SK-N-SH (cell line): ENCODE measurements at regions not wholly inside any gene's neighbourhood (a gene's known extent, or its start where the extent isn't known, plus 50 kb on each side); places are given as distances from the start of the nearest gene placed in this dataset.

Source experiments
- EP300 ChIP-seq, 2 experiments: IDR thresholded peaks; 2 replicates each; pipeline versions ENCODE4 v1.4.0 to v1.6.1; 2012; ENCODE audit warnings: borderline replicate concordance in 1 of 2, low read depth in 1 of 2, low read length in 1 of 2
- EZH2phosphoT487 ChIP-seq: fragments of 200-600 bp; sonication (generic); IDR thresholded peaks from 2 replicates; pipeline ENCODE4 v1.6.1; 2017; ENCODE audit warnings: low read depth, mixed run types, mild to moderate bottlenecking, antibody characterized with exemption, moderate library complexity, borderline replicate concordance
- POLR2AphosphoS5 ChIP-seq: IDR thresholded peaks from 2 replicates; pipeline ENCODE4 v1.6.1; 2012; ENCODE audit warnings: low read depth, low read length
- RAD21 ChIP-seq: IDR thresholded peaks from 2 replicates; pipeline ENCODE4 v1.6.1; 2012; ENCODE audit warnings: mild to moderate bottlenecking, low read length
- TF ChIP-seq, protein P1 (sequence below): fragments of 200-600 bp; sonication (generic); IDR thresholded peaks from 2 replicates; pipeline ENCODE4 v1.6.1; 2017; ENCODE audit warnings: antibody characterized with exemption, mild to moderate bottlenecking, moderate library complexity

GRCh38 chr10:131743190-131744151 is 157.3 kb upstream of the PPP2R2D start:
- no peak for TF ChIP-seq EZH2phosphoT487
- TF ChIP-seq, protein P1, sequence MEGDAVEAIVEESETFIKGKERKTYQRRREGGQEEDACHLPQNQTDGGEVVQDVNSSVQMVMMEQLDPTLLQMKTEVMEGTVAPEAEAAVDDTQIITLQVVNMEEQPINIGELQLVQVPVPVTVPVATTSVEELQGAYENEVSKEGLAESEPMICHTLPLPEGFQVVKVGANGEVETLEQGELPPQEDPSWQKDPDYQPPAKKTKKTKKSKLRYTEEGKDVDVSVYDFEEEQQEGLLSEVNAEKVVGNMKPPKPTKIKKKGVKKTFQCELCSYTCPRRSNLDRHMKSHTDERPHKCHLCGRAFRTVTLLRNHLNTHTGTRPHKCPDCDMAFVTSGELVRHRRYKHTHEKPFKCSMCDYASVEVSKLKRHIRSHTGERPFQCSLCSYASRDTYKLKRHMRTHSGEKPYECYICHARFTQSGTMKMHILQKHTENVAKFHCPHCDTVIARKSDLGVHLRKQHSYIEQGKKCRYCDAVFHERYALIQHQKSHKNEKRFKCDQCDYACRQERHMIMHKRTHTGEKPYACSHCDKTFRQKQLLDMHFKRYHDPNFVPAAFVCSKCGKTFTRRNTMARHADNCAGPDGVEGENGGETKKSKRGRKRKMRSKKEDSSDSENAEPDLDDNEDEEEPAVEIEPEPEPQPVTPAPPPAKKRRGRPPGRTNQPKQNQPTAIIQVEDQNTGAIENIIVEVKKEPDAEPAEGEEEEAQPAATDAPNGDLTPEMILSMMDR: no peak
- TF ChIP-seq POLR2AphosphoS5: no peak
- TF ChIP-seq RAD21: no peak
- no peak for TF ChIP-seq EP300 (IDR thresholded peaks at IDR 0.05; ENCODE audit: borderline replicate concordance in 1 of 2, low read depth in 1 of 2, low read length in 1 of 2)
